SK-N-MC (cell line): ENCODE measurements at regions not wholly inside any gene's neighbourhood (a gene's known extent, or its start where the extent isn't known, plus 50 kb on each side); places are given as distances from the start of the nearest gene placed in this dataset.

Experiments
- EZH2 ChIP-seq: fragments of 200-600 bp; sonication (generic); IDR thresholded peaks from one replicate; pipeline ENCODE4 v1.6.1; 2017; ENCODE audit warnings: antibody characterized with exemption
- FOXP2 ChIP-seq: optimal IDR thresholded peaks from 2 replicates; pipeline ENCODE3; 2011; ENCODE audit warnings: mild to moderate bottlenecking, moderate library complexity; ENCODE audit not compliant: insufficient read depth; ENCODE audit errors: extremely low read length, control extremely low read depth
- POLR2AphosphoS5 ChIP-seq: IDR thresholded peaks from 2 replicates; pipeline ENCODE4 v1.6.1; 2012; ENCODE audit warnings: mild to moderate bottlenecking, low read depth, low read length, borderline replicate concordance

DNA sequence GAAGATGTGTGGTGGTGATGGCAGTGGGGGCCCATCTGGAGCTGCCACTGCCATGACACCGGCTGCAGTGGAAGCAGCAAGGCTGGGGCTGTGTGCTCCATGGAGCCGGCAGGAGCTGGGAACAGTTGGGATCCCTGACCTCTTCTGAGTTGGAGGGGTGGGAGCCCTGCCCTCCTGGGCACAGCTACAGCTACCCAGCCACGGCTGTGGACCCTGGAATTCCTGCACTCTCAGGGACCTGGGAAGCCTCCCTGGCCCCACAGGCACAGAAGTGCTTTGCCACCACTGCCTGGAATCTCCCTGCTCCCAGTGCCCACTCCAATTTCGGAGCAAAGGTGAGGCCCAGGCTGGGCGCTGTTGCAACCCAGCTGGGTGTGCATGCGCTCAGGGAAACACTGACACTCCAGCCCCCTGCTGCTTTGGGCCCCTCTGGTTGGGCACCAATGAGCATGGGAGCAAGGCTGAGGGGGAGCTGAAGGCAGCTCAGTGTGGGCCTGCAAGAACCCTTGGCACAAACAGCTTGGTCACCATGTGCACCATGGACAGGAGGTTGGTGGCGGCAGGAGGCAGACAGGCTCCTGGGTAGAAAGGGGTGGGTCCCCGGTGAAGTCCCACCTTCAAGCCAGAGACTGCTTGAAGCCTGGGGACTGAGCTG lies 817.6 kb downstream of the KCNT2 start:
- TF ChIP-seq EZH2 (no peak), POLR2AphosphoS5 (no peak), FOXP2 (no peak)
